Prostate gland (tissue), 2 donors: ENCODE measurements at regions not wholly inside any gene's neighbourhood (a gene's known extent, or its start where the extent isn't known, plus 50 kb on each side); places are given as distances from the start of the nearest gene placed in this dataset.

Experiments used
- CTCF ChIP-seq, 4 experiments: fragments of 200-600 bp in 2 of 4; fragments of 450-650 bp in 2 of 4; sonication (generic) in 2 of 4; IDR thresholded peaks; 1 replicate in 3 of 4; 2 replicates in 1 of 4; pipeline ENCODE4 v1.5.1; 2016 to 2019; ENCODE audit warnings: antibody characterized with exemption in 4 of 4, mild to moderate bottlenecking in 2 of 4, moderate library complexity in 2 of 4
- POLR2A ChIP-seq: fragments of 450-650 bp; IDR thresholded peaks from one replicate; pipeline ENCODE4 v1.6.1; 2016; ENCODE audit warnings: antibody characterized with exemption, mild to moderate bottlenecking
- POLR2AphosphoS5 ChIP-seq: sonication (generic); formaldehyde crosslinking; IDR thresholded peaks from one replicate; pipeline ENCODE4 v1.6.1; 2017; ENCODE audit warnings: antibody characterized with exemption

GRCh38 chr4:54882616-54883015, 224.9 kb downstream of the KIT start:
- no peak for TF ChIP-seq CTCF (IDR thresholded peaks at IDR 0.05)
- TF ChIP-seq POLR2A, result no peak
- no peak for TF ChIP-seq POLR2AphosphoS5
